GM19438 (cell line): ENCODE measurements at regions not wholly inside any gene's neighbourhood (a gene's known extent, or its start where the extent isn't known, plus 50 kb on each side); places are given as distances from the start of the nearest gene placed in this dataset.

ENCODE experiments used
- ATAC-seq: cut with Tn5 transposase; IDR thresholded peaks from one replicate; pipeline ENCODE4 v1.9.1; 2021; ENCODE audit warnings: low read depth; ENCODE audit not compliant: unreplicated experiment

DNA sequence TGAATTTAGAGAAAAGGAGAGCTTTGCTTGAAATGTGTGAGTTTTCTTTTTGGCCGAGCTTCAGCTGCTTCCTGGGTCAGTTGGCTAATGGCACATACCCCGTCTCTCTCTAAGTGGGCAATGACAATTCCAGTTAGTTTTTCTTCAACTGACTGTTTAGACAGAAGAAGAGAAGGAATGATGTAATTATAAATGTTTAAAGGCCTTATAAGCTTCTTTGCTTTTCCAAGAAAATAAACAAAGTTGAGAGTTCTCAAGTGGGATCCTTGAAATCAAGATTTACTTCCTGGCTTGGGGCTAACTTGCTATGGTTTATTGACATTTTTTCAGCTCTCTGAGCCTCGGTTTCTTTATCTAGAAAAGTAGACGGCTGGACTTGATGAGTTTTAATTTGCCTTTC lies 794.9 kb upstream of the ACVR2A start:
- ATAC-seq: no peak

DNA sequence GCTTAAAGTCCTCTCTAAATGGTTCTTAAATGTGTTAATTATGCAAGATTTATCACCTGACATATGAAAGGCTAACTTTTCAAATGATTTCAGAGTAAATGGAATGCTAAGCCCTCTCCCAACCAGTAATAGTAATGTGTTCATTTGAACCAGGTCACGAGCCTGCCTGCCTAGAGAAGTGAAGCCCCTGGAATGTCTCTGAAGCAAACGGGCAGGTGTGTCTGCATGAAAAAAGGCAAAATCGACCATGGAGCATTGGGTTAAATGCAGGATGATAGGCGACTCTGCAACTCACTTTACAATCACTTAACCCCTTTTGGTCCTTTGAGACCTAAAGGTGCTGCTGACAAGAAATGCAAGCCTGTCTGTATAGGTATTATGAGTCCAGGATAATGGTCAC lies 798.4 kb upstream of the ACVR2A start:
- ATAC-seq: no peak

DNA sequence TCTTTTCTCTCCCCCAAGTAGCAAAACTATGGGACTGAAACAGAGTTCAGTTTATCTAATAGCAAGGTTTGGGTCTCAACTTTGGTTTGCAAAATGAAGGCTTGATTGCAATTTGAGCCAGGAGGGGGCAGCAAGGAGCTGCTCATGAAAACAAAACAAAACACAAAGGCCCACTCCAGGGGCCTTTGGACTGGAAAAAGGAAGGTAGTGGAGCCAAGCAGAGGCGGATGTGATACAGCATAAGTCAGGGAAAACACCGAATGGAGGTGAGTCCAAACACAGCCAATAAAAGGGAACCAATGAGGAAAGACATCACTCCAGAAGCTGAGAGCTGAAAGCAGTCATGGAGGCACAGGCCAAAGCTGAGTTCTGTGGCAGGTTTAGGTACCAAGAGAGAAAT lies 799.7 kb upstream of the ACVR2A start:
- no peak for ATAC-seq

DNA sequence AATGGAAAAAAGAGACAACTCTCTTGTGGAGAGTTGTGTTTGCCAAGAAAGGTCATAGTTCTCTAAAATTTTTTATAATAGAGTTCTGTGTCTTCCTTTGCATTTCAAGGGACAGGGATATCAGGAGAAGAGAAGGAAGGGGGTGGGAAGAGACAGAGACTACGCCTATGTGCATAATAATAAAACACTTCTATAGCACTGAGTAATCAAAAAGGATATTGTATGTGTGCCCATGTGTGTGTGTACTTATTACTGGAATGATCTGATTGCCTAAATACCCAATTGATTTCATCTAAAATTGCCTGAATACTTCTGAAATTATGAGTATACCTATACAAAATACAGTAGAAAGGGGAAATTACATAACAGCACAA lies 803.7 kb upstream of the ACVR2A start:
- no peak for ATAC-seq

DNA sequence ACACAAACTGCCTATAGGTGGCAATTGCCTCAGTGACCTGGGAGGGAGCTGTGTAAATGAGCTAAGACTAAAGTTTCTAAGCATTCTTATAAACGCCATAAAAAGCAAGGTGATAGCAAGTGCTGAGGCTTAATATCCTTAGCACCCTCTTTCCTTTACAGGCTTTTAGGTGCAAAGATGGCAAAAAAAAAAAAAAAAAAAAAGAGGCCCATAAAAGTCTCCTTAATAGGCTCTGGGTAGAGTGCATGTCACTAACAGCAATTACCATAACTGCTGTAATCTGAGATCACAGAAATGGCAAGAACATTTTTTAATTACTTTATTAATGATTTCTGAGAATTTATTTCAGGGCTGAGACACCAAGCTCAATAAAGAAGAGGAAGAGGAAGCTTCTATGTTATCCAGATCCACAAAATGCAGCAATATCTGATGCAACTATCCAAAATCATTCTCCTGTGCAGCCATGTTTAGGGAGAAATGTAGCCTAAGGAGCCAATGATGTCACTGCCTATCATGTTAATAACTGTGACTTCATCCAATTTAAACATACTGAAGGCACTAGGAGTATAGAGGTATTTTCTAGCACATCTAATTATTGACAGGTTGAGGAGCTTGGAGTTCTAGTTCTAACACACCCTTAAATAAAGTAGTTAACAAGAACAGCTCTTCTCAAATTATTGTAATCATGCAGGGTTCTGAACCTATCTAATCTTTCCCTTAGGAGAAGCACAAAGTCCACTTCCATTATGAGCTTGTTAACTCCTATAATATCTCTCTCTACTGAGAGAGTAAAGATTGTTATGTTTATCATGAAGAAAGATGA lies 804.3 kb upstream of the ACVR2A start:
- no peak for ATAC-seq

DNA sequence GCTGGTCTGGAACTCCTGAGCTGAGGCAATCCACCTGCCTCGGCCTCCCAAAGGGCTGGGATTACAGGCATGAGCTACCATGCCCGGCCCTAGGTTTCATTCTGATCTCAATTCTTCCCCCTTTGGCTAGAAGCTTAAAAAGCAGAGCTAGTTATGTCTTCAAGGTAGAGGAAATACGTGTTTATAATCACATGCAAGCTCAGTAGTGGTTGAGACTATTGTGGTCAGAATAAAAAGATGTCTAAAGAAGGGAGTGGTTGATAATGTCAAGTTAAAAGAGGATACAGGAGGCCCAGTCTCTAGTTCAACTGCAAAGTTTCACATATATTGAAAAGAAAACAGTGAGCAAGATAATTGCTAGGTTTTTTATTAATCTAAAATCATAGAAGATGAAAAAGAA lies 807.8 kb upstream of the ACVR2A start:
- no peak for ATAC-seq

DNA sequence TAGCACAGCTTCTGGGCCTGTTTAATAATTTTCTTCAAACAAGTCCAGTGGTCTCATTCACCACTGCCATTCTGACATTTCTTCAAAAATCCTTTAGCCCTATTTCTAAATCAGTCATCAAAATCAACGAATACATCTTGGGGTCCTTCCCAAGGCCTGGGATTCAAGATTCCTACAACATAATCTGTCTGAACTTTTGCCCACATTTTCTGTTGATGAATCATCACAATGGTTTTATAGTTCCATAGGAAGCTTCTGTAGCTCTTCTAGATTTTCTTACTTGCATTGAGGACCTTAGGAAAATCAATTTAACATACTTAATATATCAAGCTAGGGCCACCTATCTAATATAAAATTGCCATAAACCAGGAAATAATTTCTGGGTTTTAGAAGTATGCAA lies 811.8 kb upstream of the ACVR2A start:
- no peak for ATAC-seq

DNA sequence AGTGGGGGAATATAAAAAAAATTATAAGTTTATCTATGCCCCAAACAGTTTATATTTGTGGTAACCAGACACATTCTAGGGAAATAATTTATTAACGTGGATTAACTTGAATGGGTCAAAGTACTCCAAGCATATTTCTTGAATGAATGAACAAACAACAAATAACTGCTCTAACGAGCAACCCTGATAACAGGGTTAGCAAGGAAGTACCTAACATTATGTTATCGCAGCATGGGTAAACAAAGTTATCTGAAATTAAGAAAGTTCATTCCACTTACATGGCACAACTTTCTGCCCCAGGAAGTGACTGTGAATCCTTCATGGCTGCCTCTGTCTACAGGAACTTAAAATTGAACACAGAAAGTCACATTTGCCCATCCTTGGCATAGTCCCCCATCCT lies 812.9 kb upstream of the ACVR2A start:
- ATAC-seq: no peak

DNA sequence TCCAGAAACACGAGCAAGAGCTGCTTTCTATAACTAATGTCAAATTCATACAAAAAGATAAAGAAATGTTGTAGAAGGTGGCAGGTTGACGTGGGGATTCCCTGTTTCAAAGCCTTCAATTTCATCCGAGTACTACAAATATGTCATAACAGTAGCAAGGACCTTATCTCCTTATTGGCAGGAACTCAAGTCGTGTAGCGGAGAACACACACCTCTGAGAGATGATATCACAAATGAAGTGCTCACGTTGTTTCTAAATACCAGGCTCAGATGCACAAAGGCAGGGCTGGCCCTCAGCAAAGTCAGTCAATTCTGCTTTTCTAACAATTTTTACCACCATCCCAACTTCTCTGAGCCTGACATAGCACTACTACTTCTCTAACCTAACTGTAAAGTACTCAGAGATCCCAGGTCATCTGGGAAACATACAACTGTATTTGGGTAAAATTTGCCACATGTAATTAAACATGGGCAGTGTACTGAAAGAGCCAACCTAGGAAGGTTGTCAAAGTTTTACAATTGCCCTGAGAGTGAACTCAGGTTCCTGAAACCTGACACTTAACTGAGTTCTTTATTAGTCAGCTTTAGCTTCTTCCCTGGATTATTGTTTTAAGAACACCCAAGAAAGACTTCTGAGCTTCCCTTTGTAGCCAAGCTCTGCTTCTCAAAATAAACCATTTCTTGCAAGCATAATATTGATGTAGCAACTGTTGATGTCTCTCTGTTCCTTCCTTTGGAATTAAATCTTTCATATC lies 813.7 kb upstream of the ACVR2A start:
- no peak for ATAC-seq

DNA sequence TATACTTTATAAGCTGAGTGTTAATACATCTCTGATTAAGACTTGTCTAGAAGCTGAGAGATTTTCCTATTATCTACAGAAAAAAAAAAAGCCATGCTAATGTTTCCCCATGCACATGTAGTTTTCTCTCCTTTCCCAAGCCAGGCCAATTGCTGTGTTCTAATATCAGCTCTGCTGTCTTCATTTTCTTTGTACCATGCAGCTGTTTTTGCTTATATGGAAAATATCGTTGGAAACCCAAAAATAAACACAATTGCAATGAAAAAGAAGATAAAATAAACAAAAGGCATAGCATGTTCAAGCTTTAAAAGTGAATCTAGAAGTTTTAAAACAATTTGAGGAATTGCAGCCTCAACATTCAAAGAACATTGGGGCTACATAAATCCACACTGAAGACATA lies 817.4 kb upstream of the ACVR2A start:
- ATAC-seq: no peak

DNA sequence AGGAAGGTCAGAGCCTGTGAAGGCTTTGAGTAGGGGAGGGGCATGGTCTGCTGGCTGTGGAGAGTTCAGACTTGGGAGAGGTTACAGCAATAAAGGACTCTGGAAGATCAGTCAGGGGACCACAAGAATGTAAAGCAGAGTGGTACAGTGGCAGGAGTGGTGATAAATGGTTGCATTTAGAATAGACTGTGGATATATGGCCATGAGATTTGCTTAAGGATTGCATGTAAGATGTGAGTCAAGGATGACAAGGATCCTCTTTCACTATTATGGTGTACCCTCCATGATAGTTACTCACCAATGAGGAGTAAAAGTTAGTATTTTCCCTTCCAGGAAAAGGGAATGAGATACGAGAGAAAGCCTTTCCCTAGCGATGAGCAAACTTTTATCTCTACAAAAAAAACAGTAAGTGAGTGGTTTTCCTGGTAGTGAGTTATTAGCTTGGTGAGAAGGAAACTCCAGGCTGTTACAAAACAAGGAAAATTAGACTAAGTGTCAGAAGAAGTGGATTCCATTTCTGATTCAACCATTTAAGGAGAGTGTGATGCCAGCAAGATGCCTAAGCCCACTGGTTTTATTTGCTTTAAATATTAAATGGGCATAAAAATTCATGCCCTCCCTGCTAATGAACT lies 818.0 kb upstream of the ACVR2A start:
- ATAC-seq: no peak

DNA sequence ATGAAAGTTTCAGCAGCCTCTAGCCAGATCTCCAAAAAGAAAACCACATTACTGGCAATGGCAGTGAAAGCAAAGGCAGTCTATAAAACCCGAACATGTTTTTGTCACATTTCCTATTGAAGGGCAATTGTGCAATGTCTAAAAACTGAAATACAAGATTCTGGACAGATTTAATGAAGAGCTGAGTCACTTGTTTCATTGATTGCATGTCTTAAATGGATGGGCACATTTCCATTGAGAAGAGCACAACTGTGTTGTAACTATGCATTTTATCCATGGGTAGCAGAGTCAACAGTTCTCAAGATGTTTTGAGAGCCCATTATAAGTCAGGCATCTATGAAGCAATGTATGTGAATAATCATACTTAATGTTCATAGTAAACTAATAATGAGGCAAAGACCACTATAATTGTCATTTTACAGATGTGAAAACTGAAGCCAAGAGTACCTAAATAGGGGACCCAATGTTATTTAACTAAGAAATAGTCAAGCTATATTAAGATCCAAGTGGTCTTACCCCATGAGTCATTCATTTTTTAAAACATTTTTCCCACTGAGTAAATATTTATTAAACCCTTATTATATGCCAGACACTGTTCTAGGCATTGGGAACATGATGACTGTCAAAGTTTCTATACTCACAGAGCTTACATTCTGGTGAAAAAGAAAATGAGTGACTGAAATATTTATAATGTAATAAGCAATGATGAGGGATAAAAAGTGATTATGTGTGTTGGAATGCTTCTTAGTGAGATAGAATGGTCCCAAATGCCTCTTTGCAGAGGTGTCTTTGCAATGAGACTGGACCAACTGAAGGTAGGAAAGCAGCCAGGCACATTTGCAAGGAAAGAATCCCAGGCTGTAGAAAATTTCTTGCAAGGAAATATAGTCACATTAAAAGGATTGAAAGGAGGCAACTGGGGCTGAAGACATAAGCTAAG lies 818.9 kb upstream of the ACVR2A start:
- no peak for ATAC-seq

DNA sequence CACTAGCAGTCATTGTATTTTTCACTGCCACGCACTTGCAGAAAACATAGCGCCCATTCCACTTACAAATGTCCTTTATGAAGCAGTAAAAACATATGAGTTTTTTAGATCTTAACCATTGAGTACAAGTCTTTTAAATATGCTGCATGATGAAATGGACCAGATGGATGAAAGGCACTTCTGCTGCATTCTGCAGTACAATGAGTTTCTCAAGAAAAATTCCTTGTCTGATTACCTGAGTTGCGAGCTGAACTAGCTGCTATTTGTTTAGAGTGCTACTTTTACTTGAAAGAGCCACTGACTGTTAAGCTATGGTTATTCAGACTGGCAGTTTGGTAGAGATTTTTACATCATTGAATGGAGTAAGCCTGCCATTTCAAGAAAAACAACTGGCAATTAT lies 825.5 kb upstream of the ACVR2A start:
- no peak for ATAC-seq

DNA sequence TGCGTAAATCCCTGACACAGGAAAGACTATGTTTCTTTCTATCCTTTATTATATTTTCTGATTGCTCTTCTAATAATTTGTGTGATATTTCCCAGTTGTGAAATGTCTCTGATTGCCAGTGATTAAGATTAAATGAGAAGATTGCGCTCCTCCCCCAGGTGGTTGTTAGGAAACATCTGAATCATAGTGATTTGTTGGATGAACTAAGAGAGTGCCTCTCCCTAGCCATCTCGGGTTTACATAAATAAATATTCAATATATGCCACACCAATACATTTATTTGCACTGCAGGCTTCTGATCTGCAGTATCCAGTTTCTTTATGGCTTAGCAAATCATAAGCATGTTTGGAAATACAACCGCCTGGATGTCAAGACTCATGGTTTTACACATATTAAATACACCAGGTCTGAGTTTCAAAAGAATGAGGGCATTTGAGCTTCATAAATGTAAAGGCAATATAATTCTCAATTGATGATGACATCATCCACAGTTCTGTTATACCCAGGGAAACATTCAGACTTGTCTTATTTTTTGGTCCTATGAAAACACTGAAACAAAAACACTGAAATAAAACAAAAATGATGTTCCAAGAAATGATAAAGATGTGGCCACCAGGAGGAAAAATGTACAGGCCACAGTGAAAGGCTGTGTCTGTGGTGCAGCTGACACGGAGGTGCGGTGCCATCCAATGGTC lies 826.7 kb upstream of the ACVR2A start:
- no peak for ATAC-seq

DNA sequence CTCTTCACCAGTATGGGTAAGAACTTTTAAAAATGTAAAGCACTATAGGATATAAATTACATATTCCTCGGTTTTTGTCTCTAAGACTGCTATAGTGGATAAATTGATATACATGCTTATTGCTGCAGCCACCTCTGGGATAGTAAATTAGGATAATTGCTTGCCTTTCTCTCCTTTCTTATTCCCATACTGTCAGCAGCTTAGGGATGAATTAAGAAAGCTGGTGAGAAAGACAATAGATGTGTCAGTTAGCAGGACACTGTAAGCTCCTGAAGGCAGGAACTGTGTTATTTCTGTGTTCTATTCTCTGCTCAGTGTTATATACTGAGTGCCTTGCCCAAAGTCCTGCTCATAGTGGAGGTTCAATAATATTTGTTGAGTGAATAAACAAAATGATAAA lies 828.6 kb upstream of the ACVR2A start:
- no peak for ATAC-seq

DNA sequence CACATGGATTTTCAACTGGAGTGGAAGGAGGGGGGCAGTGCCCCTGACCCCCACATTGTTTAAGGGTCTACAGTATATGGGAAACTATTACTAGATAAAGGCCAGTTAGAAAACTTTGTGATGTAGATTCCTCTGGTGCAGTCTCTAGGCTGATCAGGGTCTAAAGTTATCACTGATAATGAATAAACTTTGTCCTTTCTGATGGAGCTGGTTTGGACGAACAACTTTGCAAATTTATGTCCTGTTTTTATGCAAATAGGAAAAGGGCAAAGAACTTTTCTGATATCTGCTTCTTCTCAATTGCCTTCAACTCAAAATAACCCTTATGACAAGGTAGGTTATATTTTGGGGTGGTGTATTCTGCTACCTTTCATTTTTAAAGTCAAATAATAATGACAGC lies 829.2 kb upstream of the ACVR2A start:
- no peak for ATAC-seq

DNA sequence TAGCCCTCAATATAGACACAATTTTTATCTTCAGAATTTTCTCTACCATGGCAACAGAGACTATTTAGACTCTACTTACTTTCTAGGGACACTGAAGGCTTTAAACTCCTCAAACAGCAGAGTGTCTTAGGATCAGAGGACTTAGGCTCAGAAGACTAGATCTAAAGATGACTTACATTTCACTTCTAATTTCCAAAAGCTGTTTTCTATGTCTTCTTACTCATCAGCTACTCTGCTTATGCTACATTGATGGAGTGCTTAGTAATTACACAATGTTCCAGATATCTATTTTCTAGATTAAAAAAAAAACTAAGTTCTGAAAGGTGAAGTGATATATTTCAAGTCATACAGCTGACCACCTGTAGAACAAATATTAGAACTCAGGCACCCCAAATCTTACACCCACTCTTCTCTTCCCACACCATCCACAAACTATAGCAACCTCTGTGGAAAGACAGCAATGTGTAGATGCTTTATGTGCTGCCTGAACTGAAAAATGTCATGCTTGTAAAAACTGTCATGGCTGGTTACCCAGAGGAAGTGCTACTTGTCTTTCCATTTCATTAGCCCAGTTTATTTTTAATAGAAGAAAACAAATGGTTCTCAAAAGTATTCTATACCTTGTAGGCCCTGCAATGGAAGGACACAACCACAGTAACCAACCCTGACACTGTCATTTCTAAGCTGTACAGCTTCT lies 831.0 kb upstream of the ACVR2A start:
- no peak for ATAC-seq

DNA sequence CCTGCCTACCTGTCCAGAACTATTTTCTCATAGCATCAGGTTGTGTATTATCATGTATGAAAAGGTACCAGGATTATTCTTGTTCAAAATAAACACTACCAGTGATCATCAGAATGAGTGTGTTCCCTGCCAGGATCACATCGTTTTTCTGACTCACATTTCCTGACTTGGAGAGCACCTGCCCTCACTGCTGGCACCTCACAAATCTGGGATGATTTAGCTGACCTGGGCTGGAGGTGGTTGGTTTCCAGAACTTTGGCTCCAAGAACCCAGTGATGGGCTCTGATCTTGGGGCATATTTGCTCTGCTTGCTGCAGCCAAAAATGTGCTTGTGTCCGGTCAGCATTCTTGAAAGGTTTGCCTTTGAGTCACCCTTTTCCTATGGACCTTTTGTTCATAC lies 836.3 kb upstream of the ACVR2A start:
- no peak for ATAC-seq

DNA sequence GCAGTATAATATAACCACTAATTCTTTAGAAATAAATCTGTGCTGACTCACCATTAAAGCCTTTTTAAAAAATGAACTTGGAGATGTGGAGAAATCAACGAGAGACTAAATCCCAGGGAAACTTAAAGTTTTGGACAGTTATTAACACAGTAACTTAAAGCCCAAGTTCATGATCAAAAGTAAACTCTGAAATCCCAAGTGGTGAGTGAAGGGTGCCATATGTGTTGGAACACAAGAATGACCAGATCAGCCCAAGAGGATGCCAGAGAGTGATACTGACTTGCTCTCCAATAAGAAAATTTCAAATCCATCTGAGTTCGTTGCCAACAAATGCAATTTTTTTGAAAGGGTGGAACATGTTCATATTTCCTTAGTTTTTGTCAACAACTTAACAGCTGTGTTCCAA lies 838.1 kb upstream of the ACVR2A start:
- no peak for ATAC-seq

DNA sequence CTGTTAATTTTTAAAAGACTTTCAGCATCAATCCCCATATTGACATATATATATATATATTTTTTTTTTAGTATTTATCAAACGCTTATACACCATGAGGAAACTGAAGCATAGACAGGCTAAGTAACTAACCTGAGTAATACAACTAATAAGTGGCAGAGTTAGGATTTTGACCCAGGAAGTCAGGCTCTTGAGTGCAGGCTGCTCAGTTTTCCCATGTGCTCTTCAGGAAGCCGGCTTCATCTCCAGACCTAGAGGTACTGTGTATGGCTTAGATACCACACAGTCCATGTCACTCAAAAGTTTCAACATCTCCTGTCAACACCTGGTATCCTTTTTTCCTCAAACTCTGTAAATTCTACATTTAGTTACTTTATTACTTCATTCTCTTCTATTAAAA lies 841.7 kb upstream of the ACVR2A start:
- ATAC-seq: no peak
